SK-N-SH (cell line): ENCODE measurements at regions not wholly inside any gene's neighbourhood (a gene's known extent, or its start where the extent isn't known, plus 50 kb on each side); places are given as distances from the start of the nearest gene placed in this dataset.

Experiments
- CTCF ChIA-PET: fragments of 300-600, 350-600 bp; formaldehyde crosslinking; extraction: SDS; loops from one replicate; lab custom pipeline; 2021; lab: Yijun Ruan, JAX
- POLR2A ChIA-PET: fragments of 350-600 bp; sonication (Branson Sonifier 250); formaldehyde crosslinking; extraction: SDS; loops from one replicate; lab custom pipeline; 2020; ENCODE audit warnings: antibody characterized with exemption, inconsistent platforms; lab: Yijun Ruan, JAX
- DNase-seq: peaks from one replicate; pipeline ENCODE4 v3.0.0; 2012
- H2AFZ ChIP-seq: fragments of 200-600 bp; sonication (generic); 2 replicates; pipeline ENCODE4 v1.8.1; 2016; ENCODE audit warnings: antibody characterized with exemption, mild to moderate bottlenecking, low read depth
- H3F3A ChIP-seq: fragments of 200-600 bp; sonication (generic); replicated peaks from 2 replicates; pipeline ENCODE3; 2016; ENCODE audit warnings: antibody characterized with exemption, mild to moderate bottlenecking; ENCODE audit not compliant: insufficient read depth
- H3K27ac ChIP-seq, 2 experiments: fragments of 200-500 bp in 1 of 2; fragments of 200-600 bp in 1 of 2; sonication (Bioruptor generic) in 1 of 2; sonication (generic), shearing (Covaris generic) in 1 of 2; 2 replicates each; pipeline versions ENCODE4 v1.5.1 to v1.6.1; 2014 to 2016; ENCODE audit warnings: low read depth in 2 of 2, inconsistent platforms in 1 of 2, low read length in 1 of 2, mild to moderate bottlenecking in 1 of 2, mixed read lengths in 1 of 2
- H3K27me3 ChIP-seq: fragments of 200-600 bp; sonication (generic), shearing (Covaris generic); 2 replicates; pipeline ENCODE4 v1.6.1; 2016; ENCODE audit warnings: mixed run types; ENCODE audit not compliant: insufficient read depth
- H3K36me3 ChIP-seq, 2 experiments: fragments of 200-500 bp in 1 of 2; fragments of 200-600 bp in 1 of 2; sonication (Bioruptor generic) in 1 of 2; sonication (generic) in 1 of 2; replicated peaks in 1 of 2; 2 replicates each; pipeline versions ENCODE3 to v1.5.1; 2014 to 2016; ENCODE audit warnings: low read length in 1 of 2, mild to moderate bottlenecking in 1 of 2; ENCODE audit not compliant: insufficient read depth in 2 of 2, control insufficient read depth in 1 of 2
- H3K4me1 ChIP-seq, 2 experiments: fragments of 200-500 bp in 1 of 2; fragments of 200-600 bp in 1 of 2; sonication (Bioruptor generic) in 1 of 2; sonication (generic), shearing (Covaris generic) in 1 of 2; 2 replicates each; pipeline versions ENCODE4 v1.5.1 to v1.6.1; 2014 to 2016; ENCODE audit warnings: low read depth in 1 of 2, low read length in 1 of 2, mixed run types in 1 of 2; ENCODE audit not compliant: insufficient read depth in 2 of 2, control insufficient read depth in 1 of 2
- H3K4me2 ChIP-seq: fragments of 200-600 bp; sonication (generic), shearing (Covaris generic); 2 replicates; pipeline ENCODE4 v1.6.1; 2017; ENCODE audit warnings: mixed run types
- H3K4me3 ChIP-seq, 2 experiments: fragments of 200-500 bp in 1 of 2; fragments of 200-600 bp in 1 of 2; sonication (Bioruptor generic) in 1 of 2; sonication (generic), shearing (Covaris generic) in 1 of 2; 2 replicates each; pipeline versions ENCODE4 v1.5.1 to v1.8.1; 2014 to 2016; ENCODE audit warnings: low read depth in 2 of 2, inconsistent platforms in 1 of 2, low read length in 1 of 2, mild to moderate bottlenecking in 1 of 2, mixed read lengths in 1 of 2, moderate library complexity in 1 of 2
- H3K79me2 ChIP-seq: fragments of 200-600 bp; sonication (generic); 2 replicates; pipeline ENCODE4 v1.8.1; 2017; ENCODE audit warnings: mild to moderate bottlenecking; ENCODE audit not compliant: insufficient read depth
- H3K9ac ChIP-seq: fragments of 200-600 bp; sonication (generic); 2 replicates; pipeline ENCODE4 v1.6.1; 2017; ENCODE audit warnings: mixed run types
- H3K9me2 ChIP-seq: fragments of 200-600 bp; sonication (generic); 2 replicates; pipeline ENCODE4 v1.6.1; 2017; ENCODE audit warnings: mixed run types
- H3K9me3 ChIP-seq: fragments of 200-600 bp; sonication (generic); 2 replicates; pipeline ENCODE4 v1.6.1; 2017; ENCODE audit warnings: mixed run types, mild to moderate bottlenecking, moderate library complexity
- H4K20me1 ChIP-seq: fragments of 200-600 bp; sonication (generic); 2 replicates; pipeline ENCODE4 v1.6.1; 2017; ENCODE audit warnings: mild to moderate bottlenecking, mixed run types; ENCODE audit not compliant: insufficient read depth
- FOXM1 ChIP-seq: IDR thresholded peaks from 2 replicates; pipeline ENCODE4 v1.4.0; 2012; ENCODE audit warnings: low read depth, mild to moderate bottlenecking
- GATA2 ChIP-seq: sonication (generic); formaldehyde crosslinking; IDR thresholded peaks from 2 replicates; pipeline ENCODE4 v1.5.0; 2020; ENCODE audit warnings: mild to moderate bottlenecking, missing genetic modification reagents
- IRF3 ChIP-seq: fragments of 150-350 bp; IDR thresholded peaks from 2 replicates; pipeline ENCODE4 v1.6.1; 2016; ENCODE audit warnings: mild to moderate bottlenecking, low read depth, low read length
- JUND ChIP-seq: IDR thresholded peaks from 2 replicates; pipeline ENCODE4 v1.4.0; 2012
- MEF2A ChIP-seq: IDR thresholded peaks from 2 replicates; pipeline ENCODE4 v1.4.0; 2012; ENCODE audit warnings: low read depth, borderline replicate concordance
- MXI1 ChIP-seq: IDR thresholded peaks from 2 replicates; pipeline ENCODE4 v1.6.1; 2012; ENCODE audit warnings: mild to moderate bottlenecking, low read depth, low read length, improper control_type of control experiment
- POLR2AphosphoS5 ChIP-seq: IDR thresholded peaks from 2 replicates; pipeline ENCODE4 v1.6.1; 2012; ENCODE audit warnings: low read depth, low read length
- REST ChIP-seq: IDR thresholded peaks from 2 replicates; pipeline ENCODE4 v1.6.1; 2012; ENCODE audit warnings: mild to moderate bottlenecking, low read depth, low read length, moderate library complexity
- RFX5 ChIP-seq: IDR thresholded peaks from 2 replicates; pipeline ENCODE4 v1.6.1; 2012; ENCODE audit warnings: mild to moderate bottlenecking, improper control_type of control experiment, low read length
- RXRA ChIP-seq: IDR thresholded peaks from 2 replicates; pipeline ENCODE4 v1.4.0; 2012; ENCODE audit warnings: low read depth, mild to moderate bottlenecking, borderline replicate concordance
- SIN3A ChIP-seq: IDR thresholded peaks from 2 replicates; pipeline ENCODE4 v1.6.1; 2012; ENCODE audit warnings: low read depth, mild to moderate bottlenecking, low read length, moderate library complexity, borderline replicate concordance
- WGBS: methylation state at CpG from one replicate; pipeline ENCODE4 v1.1.6; 2017; ENCODE audit warnings: low lambda C conversion rate; 5-methylcytosine and 5-hydroxymethylcytosine counted together

GRCh38 chr1:70581661-70582060 is 170.6 kb downstream of the CTH start:
- POLR2A ChIA-PET = no interaction called here
- H3K9me3 ChIP-seq = no peaks in the 10 kb centered on the region
- H2AFZ ChIP-seq = no peak overlapping the region
- TF ChIP-seq RXRA (no peak), RFX5 (no peak), REST (no peak), IRF3 (no peak)
- TF ChIP-seq, all 33 proteins: peak for 0
- Histone ChIP-seq H3K4me1 (peaks cover 0 to 3% of the 10 kb centered on the region in 2 experiments; a peak in 1 of 4 replicates), H4K20me1 (no peaks in the 10 kb centered on the region), H3K27me3 (no peaks in the 10 kb centered on the region), H3K9me2 (no peaks in the 10 kb centered on the region), H3F3A (no peaks in the 10 kb centered on the region), H3K27ac (no peak overlapping the region), H3K4me2 (no peak overlapping the region), H3K36me3 (no peaks in the 10 kb centered on the region), H3K79me2 (no peaks in the 10 kb centered on the region), H3K4me3 (no peak overlapping the region), H3K9ac (no peak overlapping the region)
- DNase-seq = no peak
- CTCF ChIA-PET = interaction anchor here (0.7 to 1.6 kb wide), 2 partner anchors 52 to 468 kb away, joined by 3 to 4 read pairs; no protein-coding TSS in a partner anchor

- no peaks in the 10 kb centered on the region for H4K20me1 ChIP-seq
- no peaks in the 10 kb centered on the region for H3K79me2 ChIP-seq
- CTCF ChIA-PET = interaction anchor here (0.6 to 1.1 kb wide), 2 partner anchors 32 to 274 kb away, joined by 3 read pairs; no protein-coding TSS in a partner anchor
- no peak for DNase-seq
- POLR2A ChIA-PET = no interaction called here
- no peak for TF ChIP-seq MEF2A
- no peak for TF ChIP-seq GATA2 (CRISPR knock-in tag)
- TF ChIP-seq MXI1 = no peak
- no peak for TF ChIP-seq SIN3A
- no peak for TF ChIP-seq JUND
- TF ChIP-seq POLR2AphosphoS5 = no peak
- no peak for TF ChIP-seq FOXM1
- no peak overlapping the region for H3K4me3 ChIP-seq
- no peak overlapping the region for H3K9ac ChIP-seq
- no peaks in the 10 kb centered on the region for H3F3A ChIP-seq
- WGBS = 59% methylated on average over 1 of the region's 1 CpG
- H3K27ac ChIP-seq = no peak overlapping the region
- H3K9me2 ChIP-seq = no peaks in the 10 kb centered on the region
- no peaks in the 10 kb centered on the region for H3K9me3 ChIP-seq
- no peak overlapping the region for H2AFZ ChIP-seq
- H3K4me1 ChIP-seq = peaks cover 0 to 3% of the 10 kb centered on the region in 2 experiments; a peak in 2 of 4 replicates
- H3K27me3 ChIP-seq = no peaks in the 10 kb centered on the region
- H3K4me2 ChIP-seq = no peak overlapping the region
- no peaks in the 10 kb centered on the region for H3K36me3 ChIP-seq
Measured at GRCh38 chr1:70583522-70583921, 172.5 kb downstream of the CTH start.
